ENCODE measurements at regions not wholly inside any gene's neighbourhood (a gene's known extent, or its start where the extent isn't known, plus 50 kb on each side); places are given as distances from the start of the nearest gene placed in this dataset.
A peak's percentile ranks its signal among the peaks of the same experiment; 100 is the strongest.

DNA sequence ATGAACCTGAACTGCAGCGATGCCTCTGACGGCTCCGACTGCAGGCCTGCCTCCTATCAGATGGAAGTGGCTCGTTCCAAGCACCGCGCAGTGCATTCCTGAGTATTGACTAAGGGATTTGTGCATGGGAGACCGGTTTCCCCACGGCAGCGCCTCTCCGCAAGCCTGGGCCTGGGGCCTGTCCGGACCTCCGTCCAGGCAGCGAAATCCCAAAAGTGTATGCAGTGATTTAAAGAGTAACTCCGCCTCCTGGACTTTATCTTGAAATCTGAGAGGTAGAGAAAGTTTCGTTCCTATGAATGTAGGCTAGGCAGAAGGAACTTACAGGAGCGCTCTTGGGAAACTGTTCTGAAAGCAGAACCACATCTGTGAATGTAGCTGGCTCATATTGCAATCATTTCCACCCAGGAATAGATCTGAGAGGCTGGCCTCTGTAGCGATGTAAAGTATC, 106.2 kb upstream of the CELF2 start:
- Mint-ChIP-seq H3K9me3 (ENCODE audit: low read depth) (no peaks in the 10 kb centered on the region), H3K4me3 (no peak overlapping the region), H3K36me3 (ENCODE audit: low read depth) (no peaks in the 10 kb centered on the region), H3K27ac (no peak overlapping the region), H3K27me3 (peaks cover 9% of the 10 kb centered on the region), H3K4me1 (peaks cover 10% of the 10 kb centered on the region)
- POLR2A ChIA-PET: no interaction called here
- intact Hi-C loops (cut with DNase I, micrococcal nuclease): no loop called here
- CTCF ChIA-PET: no interaction called here
- no peak for ATAC-seq
- DNase-seq: no peak

DNA sequence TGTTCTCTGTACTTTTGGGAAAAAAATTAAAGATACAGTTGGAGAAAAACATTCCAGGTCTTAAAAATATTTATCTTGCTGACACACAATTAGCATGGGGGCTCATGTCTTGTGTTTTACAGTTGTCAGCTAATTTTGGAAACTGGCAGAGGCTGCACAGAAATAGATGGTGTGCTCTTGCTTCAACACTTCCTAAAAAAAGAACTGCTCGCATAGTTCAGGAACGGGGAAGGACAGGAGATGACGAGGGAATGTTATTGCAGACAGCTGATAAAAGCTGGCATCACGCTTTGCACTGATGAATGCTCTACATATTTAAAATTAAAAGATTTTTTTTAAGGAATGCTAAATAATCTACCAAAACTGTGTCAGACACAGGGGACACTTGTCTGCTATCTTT, 103.5 kb upstream of the CELF2 start:
- intact Hi-C loops (cut with DNase I, micrococcal nuclease): no loop called here
- ChIA-PET CTCF (no interaction called here), POLR2A (no interaction called here)
- Mint-ChIP-seq H3K27ac (no peak overlapping the region), H3K36me3 (ENCODE audit: low read depth) (no peaks in the 10 kb centered on the region), H3K27me3 (peaks cover 9% of the 10 kb centered on the region), H3K4me3 (no peak overlapping the region), H3K9me3 (ENCODE audit: low read depth) (no peaks in the 10 kb centered on the region), H3K4me1 (peaks cover 10% of the 10 kb centered on the region)
- no peak for DNase-seq
- no peak for ATAC-seq

DNA sequence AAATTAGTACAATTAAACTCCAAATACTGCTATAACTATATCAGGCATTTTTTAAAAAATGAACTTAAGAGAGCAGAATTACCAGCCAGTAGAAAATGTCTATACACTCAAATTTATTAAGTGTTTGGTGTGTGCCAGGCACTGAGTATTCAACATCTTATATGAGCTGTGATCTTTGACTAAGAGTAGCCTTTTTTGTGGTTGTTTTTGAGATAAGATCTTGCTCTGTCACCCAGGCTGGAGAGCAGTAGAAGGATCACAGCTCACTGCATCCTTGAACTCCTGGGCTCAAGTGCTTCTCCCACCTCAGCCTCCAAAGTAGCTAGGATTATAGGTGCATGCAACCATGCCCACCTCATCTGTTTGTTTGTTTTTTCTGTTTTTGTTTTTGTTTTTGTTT, 102.5 kb upstream of the CELF2 start:
- Mint-ChIP-seq H3K27me3 (peaks cover 12% of the 10 kb centered on the region), H3K9me3 (ENCODE audit: low read depth) (no peaks in the 10 kb centered on the region), H3K36me3 (ENCODE audit: low read depth) (no peaks in the 10 kb centered on the region), H3K4me3 (no peak overlapping the region), H3K4me1 (peaks cover 10% of the 10 kb centered on the region), H3K27ac (no peak overlapping the region)
- CTCF ChIA-PET: no interaction called here
- ATAC-seq (peak; percentile 49), DNase-seq (no peak)
- intact Hi-C loops (cut with DNase I, micrococcal nuclease): no loop called here
- POLR2A ChIA-PET: no interaction called here

DNA sequence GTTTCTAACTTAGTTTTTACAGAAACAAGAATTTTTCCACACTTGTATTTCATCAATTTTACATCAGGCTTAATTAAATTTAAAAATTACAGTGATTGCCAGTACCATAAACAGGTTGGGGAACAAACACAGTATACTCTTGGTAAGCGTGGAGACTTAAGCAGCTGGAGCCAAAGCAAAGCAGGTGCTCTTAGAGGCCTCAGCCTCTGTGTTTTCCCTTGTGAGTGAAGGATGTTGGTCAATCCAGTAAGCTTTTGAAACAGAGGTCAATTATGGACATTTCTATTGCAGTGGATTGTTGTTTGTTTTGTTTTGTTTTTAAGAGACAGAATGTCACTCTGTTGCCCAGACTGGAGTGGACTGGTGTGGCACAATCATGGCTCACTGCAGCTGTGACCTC, 100.6 kb upstream of the CELF2 start:
- ChIA-PET POLR2A (no interaction called here), CTCF (no interaction called here)
- no peak for DNase-seq
- H3K4me1 Mint-ChIP-seq: peaks cover 8% of the 10 kb centered on the region
- H3K4me3 Mint-ChIP-seq: no peak overlapping the region
- H3K27ac Mint-ChIP-seq: no peak overlapping the region
- no peaks in the 10 kb centered on the region for H3K9me3 Mint-ChIP-seq (ENCODE audit: low read depth)
- no peak for ATAC-seq
- intact Hi-C loops (cut with DNase I, micrococcal nuclease): no loop called here
- H3K36me3 Mint-ChIP-seq (ENCODE audit: low read depth): no peaks in the 10 kb centered on the region
- H3K27me3 Mint-ChIP-seq: peaks cover 14% of the 10 kb centered on the region

DNA sequence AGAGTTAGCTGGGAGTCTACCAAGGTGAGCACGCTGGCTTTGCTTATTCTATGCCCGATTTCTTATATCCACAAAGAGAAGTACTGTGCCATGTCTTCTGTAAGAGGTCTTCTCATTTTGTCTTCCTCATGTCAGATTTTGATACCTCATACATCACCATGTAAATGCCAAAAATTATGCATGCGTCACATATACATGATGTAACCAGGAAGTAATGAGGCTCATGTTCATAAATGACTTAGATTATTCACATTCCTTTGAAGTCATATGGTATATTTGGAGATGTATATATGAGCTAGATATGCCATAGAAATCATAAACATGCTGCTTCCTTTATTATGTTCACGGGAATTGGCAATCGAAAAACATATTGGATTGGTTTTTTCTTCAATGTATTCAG, 97.7 kb upstream of the CELF2 start:
- no peak overlapping the region for H3K27ac Mint-ChIP-seq
- no peaks in the 10 kb centered on the region for H3K9me3 Mint-ChIP-seq (ENCODE audit: low read depth)
- H3K4me1 Mint-ChIP-seq: peaks cover 5% of the 10 kb centered on the region
- ChIA-PET CTCF (interaction anchor here (0.7 to 1.5 kb wide), 2 partner anchors 9 to 18 kb away, joined by 3 read pairs; no protein-coding TSS in a partner anchor), POLR2A (no interaction called here)
- no peaks in the 10 kb centered on the region for H3K36me3 Mint-ChIP-seq (ENCODE audit: low read depth)
- H3K4me3 Mint-ChIP-seq: no peak overlapping the region
- intact Hi-C loops (cut with DNase I, micrococcal nuclease): loop anchor here in 1 of 2 experiments (1.0 kb wide), 1 partner anchor 41 kb away; no protein-coding TSS in a partner anchor
- ATAC-seq: no peak
- no peak for DNase-seq
- peaks cover 10% of the 10 kb centered on the region for H3K27me3 Mint-ChIP-seq

DNA sequence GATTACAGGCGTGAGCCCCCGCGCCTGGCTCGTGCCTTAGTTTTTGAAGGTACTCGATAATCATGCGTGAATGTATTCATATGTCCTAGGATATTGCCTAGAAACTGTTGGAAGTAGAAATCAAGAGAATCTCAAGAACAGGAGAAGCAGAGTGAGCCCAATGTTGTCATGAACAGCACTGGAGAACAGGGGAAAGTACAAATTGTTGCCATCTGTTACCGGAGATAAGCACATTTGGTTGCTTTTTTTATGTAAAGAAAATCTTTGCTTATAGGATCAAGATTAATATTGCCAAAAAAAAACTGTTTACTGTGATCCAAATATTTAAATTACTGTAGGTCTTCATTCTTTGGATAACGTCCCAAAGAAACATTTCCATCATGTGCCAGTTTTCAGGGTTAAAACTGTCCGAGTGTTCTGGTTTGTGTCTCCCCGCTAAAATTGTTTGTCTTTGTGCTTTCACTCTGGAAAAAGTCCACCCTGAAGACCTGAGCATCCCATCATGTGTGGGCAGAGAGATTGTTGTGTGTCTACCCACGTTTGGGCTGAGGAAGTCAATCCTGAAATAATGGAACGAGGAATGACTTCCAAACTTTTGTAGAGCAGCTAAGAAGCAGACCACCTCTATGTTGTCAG, 95.7 kb upstream of the CELF2 start:
- Mint-ChIP-seq H3K27ac (no peak overlapping the region), H3K4me3 (no peak overlapping the region), H3K27me3 (peaks cover 10% of the 10 kb centered on the region), H3K9me3 (ENCODE audit: low read depth) (no peaks in the 10 kb centered on the region), H3K36me3 (ENCODE audit: low read depth) (no peaks in the 10 kb centered on the region), H3K4me1 (no peaks in the 10 kb centered on the region)
- POLR2A ChIA-PET: no interaction called here
- CTCF ChIA-PET: no interaction called here
- no peak for DNase-seq
- no peak for ATAC-seq
- intact Hi-C loops (cut with DNase I, micrococcal nuclease): no loop called here

DNA sequence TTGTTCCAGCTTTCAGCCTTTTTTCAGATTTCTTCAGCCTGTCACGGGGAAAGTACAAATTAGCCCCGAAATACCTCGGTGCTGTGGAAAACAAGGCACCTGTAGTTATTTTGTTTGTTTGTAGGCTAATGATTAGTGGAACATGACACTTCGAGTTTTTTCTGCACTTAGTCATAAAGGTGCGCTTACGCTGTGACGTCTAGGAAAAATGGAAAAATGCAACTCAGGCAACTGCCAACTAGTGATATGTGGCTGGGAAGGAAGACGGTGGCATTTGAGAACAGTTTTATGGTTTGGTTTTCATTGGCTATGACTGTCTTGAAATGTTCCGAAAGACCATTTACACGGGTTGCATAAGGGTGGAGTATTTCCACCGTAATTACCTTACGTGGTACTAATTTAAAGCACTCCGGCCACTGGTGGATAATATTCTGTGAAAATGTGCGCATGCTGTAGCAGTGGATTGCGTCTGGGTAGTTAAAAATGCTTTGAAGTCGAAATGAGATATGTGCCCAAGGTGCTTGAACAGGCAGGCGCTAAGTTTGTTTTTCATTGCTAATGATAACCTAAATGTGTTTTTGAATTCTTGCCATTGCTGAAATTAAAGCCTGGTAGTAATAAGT, 94.5 kb upstream of the CELF2 start:
- intact Hi-C loops (cut with DNase I, micrococcal nuclease): no loop called here
- H3K27me3 Mint-ChIP-seq: peaks cover 10% of the 10 kb centered on the region
- DNase-seq: no peak
- H3K4me1 Mint-ChIP-seq: no peaks in the 10 kb centered on the region
- ChIA-PET CTCF (no interaction called here), POLR2A (no interaction called here)
- no peaks in the 10 kb centered on the region for H3K9me3 Mint-ChIP-seq (ENCODE audit: low read depth)
- no peak overlapping the region for H3K4me3 Mint-ChIP-seq
- ATAC-seq: no peak
- no peaks in the 10 kb centered on the region for H3K36me3 Mint-ChIP-seq (ENCODE audit: low read depth)
- no peak overlapping the region for H3K27ac Mint-ChIP-seq

DNA sequence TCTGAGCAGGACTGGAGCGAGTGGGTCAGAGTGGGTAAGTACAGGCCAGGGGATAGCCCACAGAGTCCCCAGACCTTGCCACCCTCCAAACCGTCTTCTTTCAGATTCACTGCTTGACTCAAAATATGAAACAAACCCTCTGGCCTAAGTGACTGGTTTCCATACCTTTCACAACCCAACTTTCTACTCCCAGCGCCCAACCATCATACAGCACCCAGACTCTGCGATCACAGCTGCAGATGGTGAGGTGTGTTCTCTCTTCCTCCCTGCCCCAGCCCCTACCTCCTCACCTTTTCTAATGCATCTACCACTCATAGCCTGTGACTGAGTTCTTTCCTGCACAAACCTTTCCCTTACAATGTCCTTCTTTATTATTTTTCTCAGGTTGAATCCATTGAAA, 92.0 kb upstream of the CELF2 start:
- no peak overlapping the region for H3K4me3 Mint-ChIP-seq
- no peaks in the 10 kb centered on the region for H3K4me1 Mint-ChIP-seq
- no peak for ATAC-seq
- ChIA-PET CTCF (interaction anchor here (0.6 kb wide), 1 partner anchor 760 kb away, joined by 5 read pairs; no protein-coding TSS in a partner anchor), POLR2A (no interaction called here)
- DNase-seq: no peak
- H3K27ac Mint-ChIP-seq: no peak overlapping the region
- H3K36me3 Mint-ChIP-seq (ENCODE audit: low read depth): no peaks in the 10 kb centered on the region
- intact Hi-C loops (cut with DNase I, micrococcal nuclease): no loop called here
- H3K27me3 Mint-ChIP-seq: peaks cover 8% of the 10 kb centered on the region
- H3K9me3 Mint-ChIP-seq (ENCODE audit: low read depth): no peaks in the 10 kb centered on the region

DNA sequence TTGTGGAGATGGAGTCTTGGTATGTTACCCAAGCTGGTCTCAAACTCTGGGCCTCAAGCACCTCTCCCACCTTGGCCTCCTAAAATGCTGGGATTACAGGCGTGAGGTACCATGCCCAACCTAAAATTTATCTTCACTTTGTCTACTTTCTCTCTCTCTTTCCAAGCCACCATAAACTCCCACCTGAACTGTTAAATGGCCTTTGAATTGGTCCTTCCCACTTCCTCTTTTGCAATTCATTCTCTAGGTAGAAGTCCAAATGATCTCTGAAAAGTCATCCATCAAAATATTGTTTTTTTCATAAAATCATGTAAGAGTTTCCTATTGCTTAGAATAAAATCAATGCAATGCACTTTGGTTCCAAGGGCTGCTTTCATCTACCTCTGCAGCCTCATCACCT, 90.1 kb upstream of the CELF2 start:
- H3K9me3 Mint-ChIP-seq (ENCODE audit: low read depth): no peaks in the 10 kb centered on the region
- intact Hi-C loops (cut with DNase I, micrococcal nuclease): no loop called here

DNA sequence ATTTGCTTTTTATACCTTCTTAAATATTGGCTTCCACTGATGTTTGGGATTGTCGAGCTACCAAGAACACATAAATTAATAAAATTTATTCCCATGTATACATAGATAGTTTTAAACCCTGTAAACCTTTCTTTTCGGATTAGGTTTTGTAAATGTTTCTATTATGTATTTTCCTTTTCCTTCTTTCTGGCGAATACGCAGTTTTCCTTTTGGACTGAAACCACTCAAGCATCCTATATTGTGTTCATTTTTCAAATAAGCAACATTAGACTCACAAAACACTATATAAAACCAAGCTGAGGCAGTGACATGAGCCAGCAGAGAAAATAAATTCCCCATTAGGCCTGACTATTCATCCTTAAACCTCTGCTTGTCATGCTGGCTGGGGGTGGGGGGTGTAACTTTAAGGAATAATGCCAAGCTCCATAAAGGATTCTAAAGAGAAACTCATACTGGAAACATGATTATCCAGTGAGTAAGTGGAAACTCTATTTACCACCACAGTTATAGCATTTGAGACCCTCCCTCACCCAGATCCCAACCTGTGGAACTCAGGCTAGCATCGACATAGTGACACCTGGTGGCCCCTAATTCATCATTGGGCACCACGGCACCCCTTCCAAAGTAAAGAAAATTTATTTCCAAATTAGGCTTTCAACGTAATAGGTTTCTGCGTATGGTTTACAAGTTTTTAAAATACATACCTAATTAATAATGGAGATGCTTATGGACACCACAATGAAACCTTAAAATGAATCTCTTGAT, 86.5 kb upstream of the CELF2 start:
- Mint-ChIP-seq H3K27me3 (peaks cover 4% of the 10 kb centered on the region), H3K36me3 (ENCODE audit: low read depth) (no peaks in the 10 kb centered on the region), H3K9me3 (ENCODE audit: low read depth) (no peaks in the 10 kb centered on the region), H3K27ac (no peak overlapping the region), H3K4me3 (no peak overlapping the region), H3K4me1 (no peaks in the 10 kb centered on the region)
- ATAC-seq: no peak
- ChIA-PET CTCF (no interaction called here), POLR2A (no interaction called here)
- no peak for DNase-seq
- intact Hi-C loops (cut with DNase I, micrococcal nuclease): no loop called here

More for the DNA sequence above, 90.1 kb upstream of the CELF2 start:
- H3K27me3 Mint-ChIP-seq: peaks cover 4% of the 10 kb centered on the region
- H3K27ac Mint-ChIP-seq: no peak overlapping the region
- ChIA-PET POLR2A (no interaction called here), CTCF (no interaction called here)
- ATAC-seq: no peak
- H3K36me3 Mint-ChIP-seq (ENCODE audit: low read depth): no peaks in the 10 kb centered on the region
- DNase-seq: no peak
- no peaks in the 10 kb centered on the region for H3K4me1 Mint-ChIP-seq
- H3K4me3 Mint-ChIP-seq: no peak overlapping the region

DNA sequence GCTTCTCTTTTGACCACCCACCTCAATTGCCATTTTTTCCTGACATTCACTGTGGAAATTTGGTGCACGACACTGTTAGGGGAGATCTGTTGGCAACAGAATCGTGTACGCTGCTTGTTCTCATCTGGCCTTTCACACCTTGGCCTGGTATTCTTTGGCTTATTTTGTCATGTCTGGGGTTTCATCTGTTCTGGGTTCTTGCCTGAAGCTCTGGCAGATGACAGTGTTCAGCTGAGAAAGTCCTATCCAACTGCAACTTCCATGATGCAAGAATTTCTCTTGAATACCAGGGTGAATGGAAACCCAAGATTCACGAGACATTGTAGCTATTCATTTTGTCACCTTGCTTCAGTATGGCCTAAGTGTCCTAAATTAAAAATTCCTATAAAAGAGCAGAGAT, 82.6 kb upstream of the CELF2 start:
- peaks cover 7% of the 10 kb centered on the region for H3K27me3 Mint-ChIP-seq
- POLR2A ChIA-PET: no interaction called here
- no peaks in the 10 kb centered on the region for H3K9me3 Mint-ChIP-seq (ENCODE audit: low read depth)
- intact Hi-C loops (cut with DNase I, micrococcal nuclease): no loop called here
- CTCF ChIA-PET: no interaction called here
- ATAC-seq (no peak), DNase-seq (no peak)
- H3K4me3 Mint-ChIP-seq: no peak overlapping the region
- H3K36me3 Mint-ChIP-seq (ENCODE audit: low read depth): no peaks in the 10 kb centered on the region
- H3K4me1 Mint-ChIP-seq: no peaks in the 10 kb centered on the region
- H3K27ac Mint-ChIP-seq: no peak overlapping the region

DNA sequence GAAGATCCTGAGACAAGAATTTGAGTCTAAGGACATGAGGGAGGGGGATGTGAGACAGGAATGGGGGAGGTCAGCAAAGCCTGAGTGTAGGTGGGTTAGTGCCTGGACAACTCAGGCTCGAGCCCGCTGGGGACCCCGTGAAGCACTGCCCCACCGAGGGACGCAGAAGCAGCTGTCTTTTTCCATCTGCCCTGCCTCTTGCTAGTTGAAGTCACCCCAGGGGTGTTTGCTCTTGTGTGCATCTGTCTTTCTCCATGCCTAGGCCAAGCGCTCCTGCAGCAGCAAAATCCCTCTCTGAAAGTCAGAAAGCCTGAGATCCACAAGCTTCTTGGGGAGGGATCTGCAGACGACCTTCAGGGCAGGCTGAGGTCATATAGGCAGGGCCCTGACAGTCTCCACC, 79.0 kb upstream of the CELF2 start:
- Mint-ChIP-seq H3K4me1 (no peaks in the 10 kb centered on the region), H3K4me3 (no peak overlapping the region), H3K27ac (no peak overlapping the region), H3K9me3 (ENCODE audit: low read depth) (peaks cover 5% of the 10 kb centered on the region), H3K36me3 (ENCODE audit: low read depth) (no peaks in the 10 kb centered on the region), H3K27me3 (peaks cover 8% of the 10 kb centered on the region)
- intact Hi-C loops (cut with DNase I, micrococcal nuclease): no loop called here
- ATAC-seq (no peak), DNase-seq (no peak)
- CTCF ChIA-PET: no interaction called here
- POLR2A ChIA-PET: no interaction called here
